DMS 273 treated with DMSO at 0.1 percent for 48 hours (cell line): ENCODE measurements at regions not wholly inside any gene's neighbourhood (a gene's known extent, or its start where the extent isn't known, plus 50 kb on each side); places are given as distances from the start of the nearest gene placed in this dataset.

Experiments
- DNase-seq: peaks from one replicate; lab custom pipeline; 2025; lab: John Stamatoyannopoulos, UW

- DNase-seq: no peak
Observed at GRCh38 chr15:58235961-58236360, 97.8 kb downstream of the AQP9 start.

- no peak for DNase-seq
Observed at GRCh38 chr15:58240191-58240932, 102.2 kb downstream of the AQP9 start.

- peak; percentile 5 for DNase-seq
Observed at GRCh38 chr15:58241872-58242271, 103.7 kb downstream of the AQP9 start.

GRCh38 chr15:58243070-58243469 is 104.9 kb downstream of the AQP9 start:
- DNase-seq: peak; percentile 32

- no peak for DNase-seq
Observed at GRCh38 chr15:58244536-58244935, 106.4 kb downstream of the AQP9 start.

- no peak for DNase-seq
Observed at GRCh38 chr15:58246041-58246440, 107.9 kb downstream of the AQP9 start.

GRCh38 chr15:58247855-58248842 is 110.0 kb downstream of the AQP9 start:
- no peak for DNase-seq

GRCh38 chr15:58249646-58250312 is 111.6 kb downstream of the AQP9 start:
- no peak for DNase-seq

GRCh38 chr15:58252586-58253323 is 114.6 kb downstream of the AQP9 start:
- DNase-seq: no peak

GRCh38 chr15:58257776-58258325 is 119.7 kb downstream of the AQP9 start:
- no peak for DNase-seq

- no peak for DNase-seq
Observed at GRCh38 chr15:58258501-58259292, 120.5 kb downstream of the AQP9 start.

GRCh38 chr15:58260205-58260724 is 122.1 kb downstream of the AQP9 start:
- DNase-seq: no peak

- no peak for DNase-seq
Observed at GRCh38 chr15:58260725-58261267, 122.6 kb downstream of the AQP9 start.

GRCh38 chr15:58261368-58261767 is 123.2 kb downstream of the AQP9 start:
- no peak for DNase-seq

GRCh38 chr15:58264053-58264971 is 126.1 kb downstream of the AQP9 start:
- no peak for DNase-seq

GRCh38 chr15:58267051-58267450 is 128.9 kb downstream of the AQP9 start:
- DNase-seq: no peak

GRCh38 chr15:58268746-58269267 is 130.6 kb downstream of the AQP9 start:
- no peak for DNase-seq
